ENCODE measurements at regions not wholly inside any gene's neighbourhood (a gene's known extent, or its start where the extent isn't known, plus 50 kb on each side); places are given as distances from the start of the nearest gene placed in this dataset.
"Not testable (repeated sequence)": the region's sequence is repeated elsewhere in the genome, so short reads cannot be mapped to it uniquely, and the experiment has no call there.

GRCh38 chr4:22631167-22631566, 61.6 kb upstream of the GBA3 start:
- H3K4me2 ChIP-seq (ENCODE audit: low read depth, low read length); FAIRE-seq; H3K9ac ChIP-seq (ENCODE audit: insufficient read depth, low read depth, low read length); H3K36me3 ChIP-seq (replicated peaks in 1 of 2; ENCODE audit: control insufficient read depth in 1 of 2, insufficient read depth in 2 of 2, low read length in 2 of 2); H4K20me1 ChIP-seq (ENCODE audit: insufficient read depth, low read length); BruUV-seq (replicated peaks); DNase-seq (ENCODE audit: low spot score); H3K4me1 ChIP-seq (ENCODE audit: insufficient read depth, low read length); H3K4me3 ChIP-seq (replicated peaks in 1 of 3; ENCODE audit: insufficient read depth in 1 of 3, low read depth in 2 of 3, low read length in 3 of 3); POLR2A ChIA-PET; in situ Hi-C loops (cut with HindIII; ENCODE audit: extremely low pct_ligation_motif_present, low pct_unique_long_range_greater_than_20kb); H3K79me2 ChIP-seq (ENCODE audit: insufficient read depth, low read length); CTCF ChIA-PET (ENCODE audit: low intra/inter-chr PET ratio, low total read pairs); H3K27me3 ChIP-seq (ENCODE audit: control insufficient read depth in 1 of 2, insufficient read depth in 2 of 2, low read length in 2 of 2); H3K27ac ChIP-seq (ENCODE audit: extremely low read length, insufficient read depth, low read length); ATAC-seq; H3K9me3 ChIP-seq (ENCODE audit: low read length); H2AFZ ChIP-seq (ENCODE audit: low read length); intact Hi-C loops (cut with micrococcal nuclease; ENCODE audit: unreplicated experiment): not testable (repeated sequence)
- 45% methylated on average over 5 of the region's 5 CpGs for WGBS (ENCODE audit: low lambda C conversion rate)

- no peak overlapping the region for H2AFZ ChIP-seq (ENCODE audit: low read length)
- intact Hi-C loops (cut with micrococcal nuclease; ENCODE audit: unreplicated experiment) (no loop called here), in situ Hi-C loops (cut with HindIII; ENCODE audit: extremely low pct_ligation_motif_present, low pct_unique_long_range_greater_than_20kb) (no loop called here)
- no peaks in the 10 kb centered on the region for H3K79me2 ChIP-seq (ENCODE audit: insufficient read depth, low read length)
- H3K4me3 ChIP-seq (replicated peaks in 1 of 3; ENCODE audit: insufficient read depth in 1 of 3, low read depth in 2 of 3, low read length in 3 of 3), result no peak overlapping the region
- ChIA-PET CTCF (ENCODE audit: low intra/inter-chr PET ratio, low total read pairs) (no interaction called here), POLR2A (no interaction called here)
- FAIRE-seq (no peak), DNase-seq (ENCODE audit: low spot score) (no peak), ATAC-seq (no peak)
- no peaks in the 10 kb centered on the region for H4K20me1 ChIP-seq (ENCODE audit: insufficient read depth, low read length)
- TF ChIP-seq PAX8 (CRISPR knock-in tag; IDR thresholded peaks at IDR 0.05; ENCODE audit: borderline replicate concordance) (no peak), SAFB2 (CRISPR knock-in tag; IDR thresholded peaks at IDR 0.05; ENCODE audit: borderline replicate concordance, low read depth) (no peak), GTF3A (CRISPR knock-in tag; conservative IDR thresholded peaks at IDR 0.05) (no peak), ZBTB46 (CRISPR knock-in tag; IDR thresholded peaks at IDR 0.05; ENCODE audit: borderline replicate concordance) (no peak), THRA (CRISPR knock-in tag; IDR thresholded peaks at IDR 0.05; ENCODE audit: borderline replicate concordance) (no peak), SATB2 (CRISPR knock-in tag; IDR thresholded peaks at IDR 0.05) (no peak), ZGPAT (CRISPR knock-in tag; IDR thresholded peaks at IDR 0.05) (no peak), ATF5 (CRISPR knock-in tag; IDR thresholded peaks at IDR 0.05; ENCODE audit: low read depth) (no peak), ZNF33A (CRISPR knock-in tag; IDR thresholded peaks at IDR 0.05; ENCODE audit: borderline replicate concordance) (no peak), ZFP62 (CRISPR knock-in tag; IDR thresholded peaks at IDR 0.05) (no peak)
- H3K9ac ChIP-seq (ENCODE audit: insufficient read depth, low read depth, low read length), result no peak overlapping the region
- H3K9me3 ChIP-seq (ENCODE audit: low read length), result no peaks in the 10 kb centered on the region
- 90% methylated on average over 37 of the region's 69 CpGs for WGBS (ENCODE audit: low lambda C conversion rate)
- no peak overlapping the region for H3K4me2 ChIP-seq (ENCODE audit: low read depth, low read length)
- H3K4me1 ChIP-seq (ENCODE audit: insufficient read depth, low read length), result no peaks in the 10 kb centered on the region
- no peak overlapping the region for H3K27ac ChIP-seq (ENCODE audit: extremely low read length, insufficient read depth, low read length)
- no peaks in the 10 kb centered on the region for H3K27me3 ChIP-seq (ENCODE audit: control insufficient read depth in 1 of 2, insufficient read depth in 2 of 2, low read length in 2 of 2)
- no TSS peak for BruUV-seq (replicated peaks)
- H3K36me3 ChIP-seq (replicated peaks in 1 of 2; ENCODE audit: control insufficient read depth in 1 of 2, insufficient read depth in 2 of 2, low read length in 2 of 2), result no peaks in the 10 kb centered on the region
Observed at GRCh38 chr4:22634541-22635181, 58.1 kb upstream of the GBA3 start.

All from HepG2 (cell line).